PC-3 (cell line): ENCODE measurements at regions not wholly inside any gene's neighbourhood (a gene's known extent, or its start where the extent isn't known, plus 50 kb on each side); places are given as distances from the start of the nearest gene placed in this dataset.

Source experiments
- CTCF ChIP-seq: fragments of 300-600 bp; sonication (generic); conservative IDR thresholded peaks from 2 replicates; pipeline ENCODE4 v1.5.1; 2017; ENCODE audit warnings: antibody characterized with exemption, low read depth, mild to moderate bottlenecking, low read length
- EZH2 ChIP-seq: fragments of 300-600 bp; sonication (generic); IDR thresholded peaks from one replicate; pipeline ENCODE4 v1.6.1; 2017; ENCODE audit warnings: antibody characterized with exemption, mild to moderate bottlenecking, low read length; ENCODE audit not compliant: unreplicated experiment
- EZH2phosphoT487 ChIP-seq: fragments of 300-600 bp; sonication (generic); IDR thresholded peaks from 2 replicates; pipeline ENCODE4 v1.6.1; 2018; ENCODE audit warnings: mild to moderate bottlenecking, antibody characterized with exemption, low read length, borderline replicate concordance

GRCh38 chr12:113684908-113685782 is 213.5 kb upstream of the LHX5 start:
- no peak for TF ChIP-seq CTCF
- no peak for TF ChIP-seq EZH2phosphoT487
- TF ChIP-seq EZH2 = no peak
